DND-41 (cell line): ENCODE measurements at regions not wholly inside any gene's neighbourhood (a gene's known extent, or its start where the extent isn't known, plus 50 kb on each side); places are given as distances from the start of the nearest gene placed in this dataset.
"Not testable (repeated sequence)": the region's sequence is repeated elsewhere in the genome, so short reads cannot be mapped to it uniquely, and the experiment has no call there.

ENCODE experiments used
- CTCF ChIP-seq: IDR thresholded peaks from 2 replicates; pipeline ENCODE4 v1.5.1; 2012; ENCODE audit warnings: borderline replicate concordance, low read length, moderate library complexity, mild to moderate bottlenecking; ENCODE audit not compliant: poor library complexity, severe bottlenecking; ENCODE audit errors: extremely low read depth
- EZH2 ChIP-seq: IDR thresholded peaks from 3 replicates; pipeline ENCODE4 v1.6.1; 2012; ENCODE audit warnings: borderline replicate concordance, low read depth, mild to moderate bottlenecking, moderate library complexity, low read length, inconsistent platforms; ENCODE audit not compliant: severe bottlenecking

GRCh38 chr15:84147307-84147706 is 88.3 kb upstream of the GOLGA6L4 start:
- not testable (repeated sequence) for TF ChIP-seq CTCF, EZH2
